OCI-LY7 (cell line): ENCODE measurements at regions not wholly inside any gene's neighbourhood (a gene's known extent, or its start where the extent isn't known, plus 50 kb on each side); places are given as distances from the start of the nearest gene placed in this dataset.

ENCODE experiments used
- EZH2phosphoT487 ChIP-seq: fragments of 200-600 bp; sonication (generic); IDR thresholded peaks from 2 replicates; pipeline ENCODE4 v1.6.1; 2018; ENCODE audit warnings: low read depth, borderline replicate concordance, mild to moderate bottlenecking, mixed run types, antibody characterized with exemption, low read length, moderate library complexity, mixed read lengths
- TF ChIP-seq, protein P1 (sequence below): fragments of 200-600 bp; sonication (generic); conservative IDR thresholded peaks from 2 replicates; pipeline ENCODE4 v1.5.1; 2014; ENCODE audit warnings: mild to moderate bottlenecking, antibody characterized with exemption, low read length, moderate library complexity, mixed read lengths

DNA sequence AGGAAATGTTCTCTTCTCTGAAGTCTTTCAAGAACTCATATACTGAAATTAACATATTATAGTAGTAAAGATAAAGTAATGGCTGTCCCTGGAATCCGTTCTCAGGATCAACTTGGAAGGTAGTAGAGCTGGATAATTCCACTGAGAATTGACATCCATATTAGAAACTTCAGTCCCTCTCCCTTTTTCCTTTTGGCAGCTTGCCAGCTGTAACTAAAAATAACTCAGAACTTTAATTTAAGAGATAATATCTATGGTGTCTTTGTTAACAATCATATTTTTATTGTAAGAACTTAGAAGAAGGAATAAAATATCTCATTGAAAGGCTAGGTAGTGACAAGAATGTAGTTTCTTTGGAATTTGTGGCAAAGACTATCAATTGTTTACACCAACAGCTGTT lies 61.4 kb upstream of the PLEKHA5 start:
- TF ChIP-seq, protein P1, sequence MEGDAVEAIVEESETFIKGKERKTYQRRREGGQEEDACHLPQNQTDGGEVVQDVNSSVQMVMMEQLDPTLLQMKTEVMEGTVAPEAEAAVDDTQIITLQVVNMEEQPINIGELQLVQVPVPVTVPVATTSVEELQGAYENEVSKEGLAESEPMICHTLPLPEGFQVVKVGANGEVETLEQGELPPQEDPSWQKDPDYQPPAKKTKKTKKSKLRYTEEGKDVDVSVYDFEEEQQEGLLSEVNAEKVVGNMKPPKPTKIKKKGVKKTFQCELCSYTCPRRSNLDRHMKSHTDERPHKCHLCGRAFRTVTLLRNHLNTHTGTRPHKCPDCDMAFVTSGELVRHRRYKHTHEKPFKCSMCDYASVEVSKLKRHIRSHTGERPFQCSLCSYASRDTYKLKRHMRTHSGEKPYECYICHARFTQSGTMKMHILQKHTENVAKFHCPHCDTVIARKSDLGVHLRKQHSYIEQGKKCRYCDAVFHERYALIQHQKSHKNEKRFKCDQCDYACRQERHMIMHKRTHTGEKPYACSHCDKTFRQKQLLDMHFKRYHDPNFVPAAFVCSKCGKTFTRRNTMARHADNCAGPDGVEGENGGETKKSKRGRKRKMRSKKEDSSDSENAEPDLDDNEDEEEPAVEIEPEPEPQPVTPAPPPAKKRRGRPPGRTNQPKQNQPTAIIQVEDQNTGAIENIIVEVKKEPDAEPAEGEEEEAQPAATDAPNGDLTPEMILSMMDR: no peak
- no peak for TF ChIP-seq EZH2phosphoT487
